GM23338 (cell line): ENCODE measurements at regions not wholly inside any gene's neighbourhood (a gene's known extent, or its start where the extent isn't known, plus 50 kb on each side); places are given as distances from the start of the nearest gene placed in this dataset.

Source experiments
- ATAC-seq: fragments of 200-7000 bp; cut with Tn5 transposase; 3 replicates; pipeline ENCODE4 v1.9.1; 2020
- DNase-seq: peaks from one replicate; pipeline ENCODE4 v3.0.0-alpha.2; 2015; ENCODE audit warnings: low spot score
- H2AFZ ChIP-seq: fragments of 200-600 bp; sonication (generic); 2 replicates; pipeline ENCODE4 v1.8.0; 2016; ENCODE audit warnings: antibody characterized with exemption, mild to moderate bottlenecking, moderate library complexity
- H3F3A ChIP-seq: fragments of 200-600 bp; sonication (generic); replicated peaks from 2 replicates; pipeline ENCODE4 v1.8.0; 2017; ENCODE audit warnings: antibody characterized with exemption, mixed run types, low read depth
- H3K27ac ChIP-seq: fragments of 200-600 bp; sonication (generic); 2 replicates; pipeline ENCODE4 v1.6.1; 2016; ENCODE audit warnings: low read depth
- H3K27me3 ChIP-seq: fragments of 200-600 bp; sonication (generic); 2 replicates; pipeline ENCODE4 v1.8.0; 2016; ENCODE audit warnings: mild to moderate bottlenecking, mixed run types, moderate library complexity; ENCODE audit not compliant: insufficient read depth
- H3K36me3 ChIP-seq: fragments of 200-600 bp; sonication (generic); 2 replicates; pipeline ENCODE4 v1.8.0; 2016; ENCODE audit warnings: mild to moderate bottlenecking; ENCODE audit not compliant: insufficient read depth
- H3K4me1 ChIP-seq: fragments of 200-600 bp; sonication (generic); 2 replicates; pipeline ENCODE4 v1.8.0; 2016; ENCODE audit warnings: mild to moderate bottlenecking, moderate library complexity; ENCODE audit not compliant: insufficient read depth
- H3K4me2 ChIP-seq: fragments of 200-600 bp; sonication (generic); 2 replicates; pipeline ENCODE4 v1.7.1; 2017; ENCODE audit warnings: mixed run types
- H3K4me3 ChIP-seq: fragments of 200-600 bp; sonication (generic); 2 replicates; pipeline ENCODE4 v1.6.1; 2016; ENCODE audit warnings: mixed run types
- H3K79me2 ChIP-seq: fragments of 200-600 bp; sonication (generic); replicated peaks from 2 replicates; pipeline ENCODE4 v1.8.0; 2017; ENCODE audit warnings: mild to moderate bottlenecking; ENCODE audit not compliant: insufficient read depth
- H3K9me2 ChIP-seq: fragments of 200-600 bp; sonication (generic); 2 replicates; pipeline ENCODE4 v1.8.0; 2017; ENCODE audit not compliant: insufficient read depth
- H4K20me1 ChIP-seq: fragments of 200-600 bp; sonication (generic); replicated peaks from 2 replicates; pipeline ENCODE4 v1.8.0; 2017; ENCODE audit warnings: mild to moderate bottlenecking; ENCODE audit not compliant: insufficient read depth
- H3K27ac Mint-ChIP-seq: 2 replicates; pipeline ENCODE4 v1.8.0; 2020; ENCODE audit warnings: inconsistent platforms, mild to moderate bottlenecking, moderate library complexity, mixed read lengths
- H3K27me3 Mint-ChIP-seq: 3 replicates; pipeline ENCODE4 v1.8.0; 2022; ENCODE audit warnings: low read depth, mild to moderate bottlenecking, moderate library complexity, mixed read lengths, inconsistent platforms; ENCODE audit not compliant: insufficient read depth, poor library complexity
- H3K36me3 Mint-ChIP-seq: 3 replicates; pipeline ENCODE4 v1.8.0; 2021; ENCODE audit warnings: low read depth, mild to moderate bottlenecking, inconsistent platforms, moderate library complexity, mixed read lengths
- H3K4me1 Mint-ChIP-seq: 3 replicates; pipeline ENCODE4 v1.8.0; 2020; ENCODE audit warnings: mild to moderate bottlenecking, inconsistent platforms, mixed read lengths
- H3K4me3 Mint-ChIP-seq: 3 replicates; pipeline ENCODE4 v1.8.0; 2021; ENCODE audit warnings: moderate library complexity, mild to moderate bottlenecking, inconsistent platforms, mixed read lengths
- H3K9me3 Mint-ChIP-seq: 3 replicates; pipeline ENCODE4 v1.8.0; 2020; ENCODE audit warnings: moderate library complexity, mild to moderate bottlenecking, inconsistent platforms, mixed read lengths
- CREB1 ChIP-seq: fragments of 250-450 bp; sonication (Bioruptor Pico); IDR thresholded peaks from 2 replicates; pipeline ENCODE4 v1.5.0; 2020; ENCODE audit warnings: low read depth, mild to moderate bottlenecking, moderate library complexity
- CTCF ChIP-seq, 2 experiments: fragments of 200-600 bp in 1 of 2; sonication (generic) in 1 of 2; conservative IDR thresholded peaks; 2 replicates each; pipeline versions ENCODE4 v1.5.1 to v1.6.1; 2016 to 2017; ENCODE audit warnings: antibody characterized with exemption in 2 of 2, low read depth in 2 of 2, mild to moderate bottlenecking in 2 of 2, moderate library complexity in 1 of 2
- ETS1 ChIP-seq: IDR thresholded peaks from 2 replicates; pipeline ENCODE4 v1.6.1; 2016; ENCODE audit warnings: antibody characterized with exemption
- EZH2 ChIP-seq: fragments of 200-600 bp; sonication (generic); IDR thresholded peaks from one replicate; pipeline ENCODE4 v1.8.0; 2017; ENCODE audit warnings: antibody characterized with exemption, mild to moderate bottlenecking, low read depth; ENCODE audit not compliant: unreplicated experiment
- EZH2phosphoT487 ChIP-seq: fragments of 200-600 bp; sonication (generic); IDR thresholded peaks from one replicate; pipeline ENCODE4 v1.8.1; 2018; ENCODE audit warnings: antibody characterized with exemption; ENCODE audit not compliant: unreplicated experiment
- JUNB ChIP-seq: IDR thresholded peaks from one replicate; pipeline ENCODE4 v1.6.1; 2016; ENCODE audit warnings: antibody characterized with exemption; ENCODE audit not compliant: unreplicated experiment
- NANOG ChIP-seq: IDR thresholded peaks from 2 replicates; pipeline ENCODE4 v1.6.1; 2016; ENCODE audit warnings: antibody characterized with exemption, borderline replicate concordance
- POLR2AphosphoS5 ChIP-seq: IDR thresholded peaks from 2 replicates; pipeline ENCODE4 v1.6.1; 2016; ENCODE audit warnings: antibody characterized with exemption, low read depth
- STAT1 ChIP-seq: IDR thresholded peaks from one replicate; pipeline ENCODE4 v1.6.1; 2016; ENCODE audit warnings: antibody characterized with exemption; ENCODE audit not compliant: unreplicated experiment
- ZNF114 ChIP-seq: fragments of 250-450 bp; sonication (Bioruptor Pico); IDR thresholded peaks from 2 replicates; pipeline ENCODE4 v1.5.0; 2020; ENCODE audit warnings: mild to moderate bottlenecking, moderate library complexity
- ZNF331 ChIP-seq: fragments of 250-450 bp; sonication (Bioruptor Pico); IDR thresholded peaks from 2 replicates; pipeline ENCODE4 v1.5.0; 2020; ENCODE audit warnings: low read depth, mild to moderate bottlenecking, moderate library complexity
- TF ChIP-seq, protein P1 (sequence below): fragments of 250-450 bp; sonication (Bioruptor Pico); IDR thresholded peaks from 2 replicates; pipeline ENCODE4 v1.5.0; 2020; ENCODE audit warnings: mild to moderate bottlenecking, moderate library complexity

DNA sequence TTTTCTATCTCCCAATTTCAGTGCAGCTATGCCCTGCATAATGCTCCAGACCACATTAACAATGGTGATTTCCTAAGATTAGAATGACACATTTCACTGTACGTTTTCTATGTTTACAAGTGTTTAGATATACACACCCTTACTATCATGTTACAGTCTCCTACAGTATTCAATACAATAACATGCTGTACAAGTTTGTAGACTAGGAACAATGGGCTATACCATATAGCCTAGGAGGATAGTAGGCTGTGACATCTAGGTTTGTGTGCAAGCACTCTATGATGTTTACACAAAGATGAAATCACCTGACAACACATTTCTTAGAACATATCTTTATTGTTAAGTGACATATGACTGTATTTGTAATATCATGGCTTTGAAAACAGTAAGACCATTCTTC, 1435.6 kb upstream of the NUDT12 start:
- H3K4me2 ChIP-seq, result no peak overlapping the region
- ATAC-seq (no peak), DNase-seq (no peak)
- H3K27me3 ChIP-seq, result no peaks in the 10 kb centered on the region
- Mint-ChIP-seq H3K4me3 (no peak overlapping the region), H3K27ac (no peak overlapping the region), H3K27me3 (no peaks in the 10 kb centered on the region), H3K4me1 (no peaks in the 10 kb centered on the region), H3K9me3 (no peaks in the 10 kb centered on the region), H3K36me3 (no peaks in the 10 kb centered on the region)
- H3F3A ChIP-seq, result no peaks in the 10 kb centered on the region
- TF ChIP-seq EZH2phosphoT487, result no peak
- TF ChIP-seq CREB1 (CRISPR knock-in tag), result no peak
- TF ChIP-seq POLR2AphosphoS5, result no peak
- no peak for TF ChIP-seq ZNF114 (CRISPR knock-in tag)
- TF ChIP-seq, protein P1, sequence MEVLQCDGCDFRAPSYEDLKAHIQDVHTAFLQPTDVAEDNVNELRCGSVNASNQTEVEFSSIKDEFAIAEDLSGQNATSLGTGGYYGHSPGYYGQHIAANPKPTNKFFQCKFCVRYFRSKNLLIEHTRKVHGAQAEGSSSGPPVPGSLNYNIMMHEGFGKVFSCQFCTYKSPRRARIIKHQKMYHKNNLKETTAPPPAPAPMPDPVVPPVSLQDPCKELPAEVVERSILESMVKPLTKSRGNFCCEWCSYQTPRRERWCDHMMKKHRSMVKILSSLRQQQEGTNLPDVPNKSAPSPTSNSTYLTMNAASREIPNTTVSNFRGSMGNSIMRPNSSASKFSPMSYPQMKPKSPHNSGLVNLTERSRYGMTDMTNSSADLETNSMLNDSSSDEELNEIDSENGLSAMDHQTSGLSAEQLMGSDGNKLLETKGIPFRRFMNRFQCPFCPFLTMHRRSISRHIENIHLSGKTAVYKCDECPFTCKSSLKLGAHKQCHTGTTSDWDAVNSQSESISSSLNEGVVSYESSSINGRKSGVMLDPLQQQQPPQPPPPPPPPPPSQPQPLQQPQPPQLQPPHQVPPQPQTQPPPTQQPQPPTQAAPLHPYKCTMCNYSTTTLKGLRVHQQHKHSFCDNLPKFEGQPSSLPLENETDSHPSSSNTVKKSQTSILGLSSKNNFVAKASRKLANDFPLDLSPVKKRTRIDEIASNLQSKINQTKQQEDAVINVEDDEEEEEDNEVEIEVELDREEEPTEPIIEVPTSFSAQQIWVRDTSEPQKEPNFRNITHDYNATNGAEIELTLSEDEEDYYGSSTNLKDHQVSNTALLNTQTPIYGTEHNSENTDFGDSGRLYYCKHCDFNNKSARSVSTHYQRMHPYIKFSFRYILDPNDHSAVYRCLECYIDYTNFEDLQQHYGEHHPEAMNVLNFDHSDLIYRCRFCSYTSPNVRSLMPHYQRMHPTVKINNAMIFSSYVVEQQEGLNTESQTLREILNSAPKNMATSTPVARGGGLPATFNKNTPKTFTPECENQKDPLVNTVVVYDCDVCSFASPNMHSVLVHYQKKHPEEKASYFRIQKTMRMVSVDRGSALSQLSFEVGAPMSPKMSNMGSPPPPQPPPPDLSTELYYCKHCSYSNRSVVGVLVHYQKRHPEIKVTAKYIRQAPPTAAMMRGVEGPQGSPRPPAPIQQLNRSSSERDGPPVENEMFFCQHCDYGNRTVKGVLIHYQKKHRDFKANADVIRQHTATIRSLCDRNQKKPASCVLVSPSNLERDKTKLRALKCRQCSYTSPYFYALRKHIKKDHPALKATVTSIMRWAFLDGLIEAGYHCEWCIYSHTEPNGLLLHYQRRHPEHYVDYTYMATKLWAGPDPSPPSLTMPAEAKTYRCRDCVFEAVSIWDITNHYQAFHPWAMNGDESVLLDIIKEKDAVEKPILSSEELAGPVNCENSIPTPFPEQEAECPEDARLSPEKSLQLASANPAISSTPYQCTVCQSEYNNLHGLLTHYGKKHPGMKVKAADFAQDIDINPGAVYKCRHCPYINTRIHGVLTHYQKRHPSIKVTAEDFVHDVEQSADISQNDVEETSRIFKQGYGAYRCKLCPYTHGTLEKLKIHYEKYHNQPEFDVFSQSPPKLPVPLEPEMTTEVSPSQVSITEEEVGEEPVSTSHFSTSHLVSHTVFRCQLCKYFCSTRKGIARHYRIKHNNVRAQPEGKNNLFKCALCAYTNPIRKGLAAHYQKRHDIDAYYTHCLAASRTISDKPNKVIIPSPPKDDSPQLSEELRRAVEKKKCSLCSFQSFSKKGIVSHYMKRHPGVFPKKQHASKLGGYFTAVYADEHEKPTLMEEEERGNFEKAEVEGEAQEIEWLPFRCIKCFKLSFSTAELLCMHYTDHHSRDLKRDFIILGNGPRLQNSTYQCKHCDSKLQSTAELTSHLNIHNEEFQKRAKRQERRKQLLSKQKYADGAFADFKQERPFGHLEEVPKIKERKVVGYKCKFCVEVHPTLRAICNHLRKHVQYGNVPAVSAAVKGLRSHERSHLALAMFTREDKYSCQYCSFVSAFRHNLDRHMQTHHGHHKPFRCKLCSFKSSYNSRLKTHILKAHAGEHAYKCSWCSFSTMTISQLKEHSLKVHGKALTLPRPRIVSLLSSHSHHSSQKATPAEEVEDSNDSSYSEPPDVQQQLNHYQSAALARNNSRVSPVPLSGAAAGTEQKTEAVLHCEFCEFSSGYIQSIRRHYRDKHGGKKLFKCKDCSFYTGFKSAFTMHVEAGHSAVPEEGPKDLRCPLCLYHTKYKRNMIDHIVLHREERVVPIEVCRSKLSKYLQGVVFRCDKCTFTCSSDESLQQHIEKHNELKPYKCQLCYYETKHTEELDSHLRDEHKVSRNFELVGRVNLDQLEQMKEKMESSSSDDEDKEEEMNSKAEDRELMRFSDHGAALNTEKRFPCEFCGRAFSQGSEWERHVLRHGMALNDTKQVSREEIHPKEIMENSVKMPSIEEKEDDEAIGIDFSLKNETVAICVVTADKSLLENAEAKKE (CRISPR knock-in tag), result no peak
- TF ChIP-seq JUNB, result no peak
- TF ChIP-seq ZNF331 (CRISPR knock-in tag), result no peak
- TF ChIP-seq ETS1, result no peak
- no peak for TF ChIP-seq STAT1
- TF ChIP-seq NANOG, result no peak
- TF ChIP-seq EZH2, result no peak
- no peak for TF ChIP-seq CTCF (conservative IDR thresholded peaks at IDR 0.05; ENCODE audit: low read depth in 2 of 2)
- H4K20me1 ChIP-seq, result no peaks in the 10 kb centered on the region
- no peaks in the 10 kb centered on the region for H3K4me1 ChIP-seq
- no peak overlapping the region for H3K4me3 ChIP-seq
- peaks cover 4% of the 10 kb centered on the region; the same call in 1 of the 2 replicates for H3K9me2 ChIP-seq
- H3K36me3 ChIP-seq, result no peaks in the 10 kb centered on the region
- no peaks in the 10 kb centered on the region for H3K79me2 ChIP-seq
- H2AFZ ChIP-seq, result no peak overlapping the region
- no peak overlapping the region for H3K27ac ChIP-seq
